ENCODE measurements at regions not wholly inside any gene's neighbourhood (a gene's known extent, or its start where the extent isn't known, plus 50 kb on each side); places are given as distances from the start of the nearest gene placed in this dataset.

GRCh38 chr5:92467695-92468094 lies 1084.6 kb upstream of the ARRDC3 start:
- no CpG with 5 or more reads among the region's 3 CpGs for WGBS, 2 donors (ENCODE audit: extremely low coverage in 2 of 2, insufficient read length in 2 of 2, insufficient replicate concordance in 1 of 2)
- Histone ChIP-seq H3K14ac (ENCODE audit: low read length) (no peak overlapping the region), H2BK120ac (ENCODE audit: low read depth, low read length) (no peak overlapping the region), H3K36me3 (replicated peaks in 1 of 2; ENCODE audit: control insufficient read depth in 2 of 2, insufficient read depth in 2 of 2, low read length in 2 of 2) (no peaks in the 10 kb centered on the region), H3K18ac (ENCODE audit: low read length) (no peak overlapping the region), H2BK5ac (ENCODE audit: low read length) (no peak overlapping the region), H4K91ac (ENCODE audit: low read depth, low read length, poor library complexity) (no peak overlapping the region), H3K79me1 (ENCODE audit: low read depth, low read length) (no peaks in the 10 kb centered on the region), H3K23ac (ENCODE audit: low read depth, low read length, poor library complexity) (no peak overlapping the region), H3K4me1 (ENCODE audit: control insufficient read depth in 2 of 2, insufficient read depth in 1 of 2, low read depth in 1 of 2, low read length in 2 of 2) (no peaks in the 10 kb centered on the region), H3K9ac (ENCODE audit: low read depth, low read length, poor library complexity) (no peak overlapping the region), H2BK15ac (ENCODE audit: low read length) (no peak overlapping the region), H3K4me2 (ENCODE audit: insufficient read depth, low read length, poor library complexity, severe bottlenecking) (no peak overlapping the region), H3K4ac (ENCODE audit: low read length) (no peak overlapping the region), H2AK5ac (ENCODE audit: low read depth, low read length) (no peak overlapping the region), H3K27ac (replicated peaks; ENCODE audit: low read length) (no peak overlapping the region), H3K27me3 (ENCODE audit: control insufficient read depth in 3 of 3, insufficient read depth in 3 of 3, low read depth in 1 of 3, low read length in 3 of 3) (no peaks in the 10 kb centered on the region), H3K9me3 (replicated peaks in 1 of 2; ENCODE audit: control insufficient read depth in 2 of 2, insufficient read depth in 1 of 2, low read depth in 1 of 2, low read length in 2 of 2) (no peaks in the 10 kb centered on the region), H2AFZ (ENCODE audit: low read length) (no peak overlapping the region), H4K8ac (ENCODE audit: low read depth, low read length) (no peak overlapping the region), H2BK12ac (ENCODE audit: low read length) (no peak overlapping the region), H3K4me3 (ENCODE audit: low read length in 2 of 2) (no peak overlapping the region)
- DNase-seq (ENCODE audit: low spot score) = no peak

DNA sequence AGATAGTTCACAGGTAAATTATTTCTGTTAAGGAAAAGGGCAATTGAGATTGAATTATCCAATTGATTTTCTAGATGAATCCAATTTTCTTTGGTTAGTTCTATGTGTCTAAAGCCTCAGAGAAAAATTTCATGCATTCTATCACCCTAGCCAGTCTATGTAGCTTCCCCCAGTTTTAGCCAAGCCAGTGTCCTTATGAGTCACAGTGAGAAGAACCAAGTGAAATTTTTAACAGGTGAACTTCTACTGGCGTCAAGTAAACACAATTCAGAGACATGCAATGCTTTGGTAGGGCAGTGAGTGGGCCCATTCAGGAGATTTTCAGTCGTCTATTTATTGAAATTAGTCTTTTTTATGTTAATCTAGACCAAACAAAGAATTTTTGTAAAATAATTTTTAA lies 1077.4 kb upstream of the ARRDC3 start:
- H2BK5ac ChIP-seq (ENCODE audit: low read length) = no peak overlapping the region
- no peak overlapping the region for H4K91ac ChIP-seq (ENCODE audit: low read depth, low read length, poor library complexity)
- no peaks in the 10 kb centered on the region for H3K79me1 ChIP-seq (ENCODE audit: low read depth, low read length)
- no peak overlapping the region for H2AFZ ChIP-seq (ENCODE audit: low read length)
- H2BK12ac ChIP-seq (ENCODE audit: low read length) = no peak overlapping the region
- no peaks in the 10 kb centered on the region for H3K36me3 ChIP-seq (replicated peaks in 1 of 2; ENCODE audit: control insufficient read depth in 2 of 2, insufficient read depth in 2 of 2, low read length in 2 of 2)
- H3K9me3 ChIP-seq (replicated peaks in 1 of 2; ENCODE audit: control insufficient read depth in 2 of 2, insufficient read depth in 1 of 2, low read depth in 1 of 2, low read length in 2 of 2) = no peaks in the 10 kb centered on the region
- H3K14ac ChIP-seq (ENCODE audit: low read length) = no peak overlapping the region
- DNase-seq (ENCODE audit: low spot score) = no peak
- no peak overlapping the region for H3K27ac ChIP-seq (replicated peaks; ENCODE audit: low read length)
- H3K4me1 ChIP-seq (ENCODE audit: control insufficient read depth in 2 of 2, insufficient read depth in 1 of 2, low read depth in 1 of 2, low read length in 2 of 2) = no peaks in the 10 kb centered on the region
- no peak overlapping the region for H2BK120ac ChIP-seq (ENCODE audit: low read depth, low read length)
- no peaks in the 10 kb centered on the region for H3K27me3 ChIP-seq (ENCODE audit: control insufficient read depth in 3 of 3, insufficient read depth in 3 of 3, low read depth in 1 of 3, low read length in 3 of 3)
- H3K4me3 ChIP-seq (ENCODE audit: low read length in 2 of 2) = no peak overlapping the region
- H3K4me2 ChIP-seq (ENCODE audit: insufficient read depth, low read length, poor library complexity, severe bottlenecking) = no peak overlapping the region
- no peak overlapping the region for H3K18ac ChIP-seq (ENCODE audit: low read length)
- H4K8ac ChIP-seq (ENCODE audit: low read depth, low read length) = no peak overlapping the region
- WGBS, 2 donors (ENCODE audit: extremely low coverage in 2 of 2, insufficient read length in 2 of 2, insufficient replicate concordance in 1 of 2) = no CpG with 5 or more reads among the region's 2 CpGs
- no peak overlapping the region for H3K9ac ChIP-seq (ENCODE audit: low read depth, low read length, poor library complexity)
- H3K4ac ChIP-seq (ENCODE audit: low read length) = no peak overlapping the region
- H3K23ac ChIP-seq (ENCODE audit: low read depth, low read length, poor library complexity) = no peak overlapping the region
- no peak overlapping the region for H2BK15ac ChIP-seq (ENCODE audit: low read length)
- H2AK5ac ChIP-seq (ENCODE audit: low read depth, low read length) = no peak overlapping the region

DNA sequence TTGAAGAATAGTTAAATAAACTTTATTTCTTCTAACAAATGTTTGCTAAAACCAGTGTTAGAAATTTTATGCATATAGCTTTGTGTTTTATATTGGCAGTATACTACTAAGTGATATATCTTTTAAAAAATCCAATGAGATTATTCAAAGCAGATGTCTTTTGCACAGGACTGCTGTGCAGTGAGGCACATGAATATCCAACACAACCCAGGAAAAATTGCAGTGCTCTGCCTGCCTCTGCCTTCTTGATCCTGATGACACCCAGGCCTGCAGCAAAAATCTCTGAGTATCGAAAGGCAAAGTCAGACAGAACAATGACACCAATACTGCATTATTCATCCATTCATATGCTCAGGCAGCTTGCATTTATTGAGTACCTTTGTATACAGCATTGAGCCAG lies 1076.5 kb upstream of the ARRDC3 start:
- H2BK120ac ChIP-seq (ENCODE audit: low read depth, low read length) = no peak overlapping the region
- no peak overlapping the region for H3K4me3 ChIP-seq (ENCODE audit: low read length in 2 of 2)
- H2AFZ ChIP-seq (ENCODE audit: low read length) = no peak overlapping the region
- no peak overlapping the region for H3K27ac ChIP-seq (replicated peaks; ENCODE audit: low read length)
- no peak overlapping the region for H3K4ac ChIP-seq (ENCODE audit: low read length)
- H3K4me1 ChIP-seq (ENCODE audit: control insufficient read depth in 2 of 2, insufficient read depth in 1 of 2, low read depth in 1 of 2, low read length in 2 of 2) = no peaks in the 10 kb centered on the region
- no peak overlapping the region for H3K9ac ChIP-seq (ENCODE audit: low read depth, low read length, poor library complexity)
- no peak overlapping the region for H2BK12ac ChIP-seq (ENCODE audit: low read length)
- H3K18ac ChIP-seq (ENCODE audit: low read length) = no peak overlapping the region
- no peak overlapping the region for H2BK5ac ChIP-seq (ENCODE audit: low read length)
- no peak overlapping the region for H4K91ac ChIP-seq (ENCODE audit: low read depth, low read length, poor library complexity)
- no peak overlapping the region for H2AK5ac ChIP-seq (ENCODE audit: low read depth, low read length)
- no peak overlapping the region for H4K8ac ChIP-seq (ENCODE audit: low read depth, low read length)
- H3K27me3 ChIP-seq (ENCODE audit: control insufficient read depth in 3 of 3, insufficient read depth in 3 of 3, low read depth in 1 of 3, low read length in 3 of 3) = no peaks in the 10 kb centered on the region
- H3K23ac ChIP-seq (ENCODE audit: low read depth, low read length, poor library complexity) = no peak overlapping the region
- H3K36me3 ChIP-seq (replicated peaks in 1 of 2; ENCODE audit: control insufficient read depth in 2 of 2, insufficient read depth in 2 of 2, low read length in 2 of 2) = no peaks in the 10 kb centered on the region
- no peaks in the 10 kb centered on the region for H3K79me1 ChIP-seq (ENCODE audit: low read depth, low read length)
- no peak for DNase-seq (ENCODE audit: low spot score)
- no peaks in the 10 kb centered on the region for H3K9me3 ChIP-seq (replicated peaks in 1 of 2; ENCODE audit: control insufficient read depth in 2 of 2, insufficient read depth in 1 of 2, low read depth in 1 of 2, low read length in 2 of 2)
- no peak overlapping the region for H2BK15ac ChIP-seq (ENCODE audit: low read length)
- H3K14ac ChIP-seq (ENCODE audit: low read length) = no peak overlapping the region
- no CpG with 5 or more reads among the region's 1 CpG for WGBS, 2 donors (ENCODE audit: extremely low coverage in 2 of 2, insufficient read length in 2 of 2, insufficient replicate concordance in 1 of 2)
- no peak overlapping the region for H3K4me2 ChIP-seq (ENCODE audit: insufficient read depth, low read length, poor library complexity, severe bottlenecking)

DNA sequence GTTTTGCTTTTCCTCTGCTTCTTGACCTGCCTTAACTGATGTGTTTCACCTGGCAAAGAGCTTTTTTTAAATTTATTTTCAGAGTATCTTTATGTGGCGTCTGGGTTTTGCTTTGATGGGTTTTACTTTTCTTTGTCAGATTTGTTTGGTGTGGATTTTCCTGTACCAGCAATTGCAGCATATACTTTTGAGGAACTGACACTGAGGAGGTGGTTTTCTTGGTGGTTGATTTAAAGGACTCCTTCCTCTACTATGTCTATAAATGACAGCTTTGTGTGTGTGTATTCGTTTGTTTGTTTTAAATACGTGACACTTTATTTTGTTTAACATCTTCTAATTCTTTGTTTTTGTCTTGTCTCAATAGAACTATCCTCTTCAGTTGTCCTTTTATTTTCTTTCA lies 1071.9 kb upstream of the ARRDC3 start:
- no peak overlapping the region for H3K9ac ChIP-seq (ENCODE audit: low read depth, low read length, poor library complexity)

More for the DNA sequence above, 1071.9 kb upstream of the ARRDC3 start:
- H4K8ac ChIP-seq (ENCODE audit: low read depth, low read length) = no peak overlapping the region
- H2AK5ac ChIP-seq (ENCODE audit: low read depth, low read length) = no peak overlapping the region
- no peaks in the 10 kb centered on the region for H3K36me3 ChIP-seq (replicated peaks in 1 of 2; ENCODE audit: control insufficient read depth in 2 of 2, insufficient read depth in 2 of 2, low read length in 2 of 2)
- no peak overlapping the region for H2BK15ac ChIP-seq (ENCODE audit: low read length)
- H3K27me3 ChIP-seq (ENCODE audit: control insufficient read depth in 3 of 3, insufficient read depth in 3 of 3, low read depth in 1 of 3, low read length in 3 of 3) = no peaks in the 10 kb centered on the region
- no peak overlapping the region for H2BK5ac ChIP-seq (ENCODE audit: low read length)
- no peak overlapping the region for H2BK120ac ChIP-seq (ENCODE audit: low read depth, low read length)
- WGBS, 2 donors (ENCODE audit: extremely low coverage in 2 of 2, insufficient read length in 2 of 2, insufficient replicate concordance in 1 of 2) = no CpG with 5 or more reads among the region's 3 CpGs
- no peak overlapping the region for H3K4ac ChIP-seq (ENCODE audit: low read length)
- no peak overlapping the region for H3K27ac ChIP-seq (replicated peaks; ENCODE audit: low read length)
- H3K14ac ChIP-seq (ENCODE audit: low read length) = no peak overlapping the region
- DNase-seq (ENCODE audit: low spot score) = no peak
- H2BK12ac ChIP-seq (ENCODE audit: low read length) = no peak overlapping the region
- no peak overlapping the region for H3K23ac ChIP-seq (ENCODE audit: low read depth, low read length, poor library complexity)
- H3K18ac ChIP-seq (ENCODE audit: low read length) = no peak overlapping the region
- H3K9me3 ChIP-seq (replicated peaks in 1 of 2; ENCODE audit: control insufficient read depth in 2 of 2, insufficient read depth in 1 of 2, low read depth in 1 of 2, low read length in 2 of 2) = no peaks in the 10 kb centered on the region
- no peak overlapping the region for H4K91ac ChIP-seq (ENCODE audit: low read depth, low read length, poor library complexity)
- no peaks in the 10 kb centered on the region for H3K4me1 ChIP-seq (ENCODE audit: control insufficient read depth in 2 of 2, insufficient read depth in 1 of 2, low read depth in 1 of 2, low read length in 2 of 2)
- H3K79me1 ChIP-seq (ENCODE audit: low read depth, low read length) = no peaks in the 10 kb centered on the region
- H2AFZ ChIP-seq (ENCODE audit: low read length) = no peak overlapping the region
- no peak overlapping the region for H3K4me2 ChIP-seq (ENCODE audit: insufficient read depth, low read length, poor library complexity, severe bottlenecking)
- H3K4me3 ChIP-seq (ENCODE audit: low read length in 2 of 2) = no peak overlapping the region

Measured in neuronal stem cell (in vitro differentiated cells).